HCT116 (cell line): ENCODE measurements at regions not wholly inside any gene's neighbourhood (a gene's known extent, or its start where the extent isn't known, plus 50 kb on each side); places are given as distances from the start of the nearest gene placed in this dataset.

Source experiments
- ATAC-seq: fragments of 200-7000 bp; cut with Tn5 transposase; 2 replicates; pipeline ENCODE4 v1.9.1; 2020; ENCODE audit warnings: mild to moderate bottlenecking, moderate library complexity
- BruUV-seq: library from RNA; stranded (reverse); fragments of 400-500 nt; replicated peaks from 2 replicates; lab custom pipeline; 2021; lab: Mats Ljungman, UMichigan
- CTCF ChIA-PET: fragments of 300-600 bp; sonication (Branson Sonifier 250); formaldehyde crosslinking; loops from one replicate; lab custom pipeline; 2021; ENCODE audit warnings: antibody characterized with exemption; lab: Charles Lee
- POLR2A ChIA-PET: fragments of 300-600, 350-600 bp; sonication (Branson Sonifier 250); formaldehyde crosslinking; loops from one replicate; lab custom pipeline; 2021; ENCODE audit warnings: antibody characterized with exemption; lab: Charles Lee
- RAD21 ChIA-PET, 2 experiments: fragments of 300-600 bp; sonication (Branson Sonifier 250); formaldehyde crosslinking; loops; one replicate each; lab custom pipeline; 2023; ENCODE audit warnings: low total read pairs in 2 of 2; ENCODE audit not compliant: uncharacterized antibody in 2 of 2, unreplicated experiment in 2 of 2, low non-redundant PET in 1 of 2; lab: Charles Lee
- DNase-seq: peaks from one replicate; pipeline ENCODE4 v3.0.0-alpha.2; 2010; ENCODE audit warnings: low read depth, low spot score
- H2AFZ ChIP-seq: fragments of 200-600 bp; shearing (Covaris generic), sonication (generic); 2 replicates; pipeline ENCODE4 v1.6.1; 2017; ENCODE audit warnings: low read depth, mixed run types, mixed read lengths, antibody characterized with exemption, low read length; ENCODE audit not compliant: poor library complexity, severe bottlenecking
- H3K27ac ChIP-seq: 2 replicates; pipeline ENCODE4 v1.5.1; 2012; ENCODE audit warnings: low read depth, low read length
- H3K27me3 ChIP-seq: fragments of 200-600 bp; sonication (generic); 2 replicates; pipeline ENCODE4 v1.6.1; 2016; ENCODE audit warnings: mixed run types, low read length, mixed read lengths; ENCODE audit not compliant: insufficient read depth
- H3K36me3 ChIP-seq, 2 experiments: fragments of 200-500 bp in 1 of 2; fragments of 200-600 bp in 1 of 2; sonication (Bioruptor generic) in 1 of 2; sonication (generic) in 1 of 2; 2 replicates each; pipeline versions ENCODE4 v1.5.1 to v1.6.1; 2014 to 2016; ENCODE audit warnings: low read length in 2 of 2, inconsistent platforms in 1 of 2, mixed read lengths in 1 of 2, mixed run types in 1 of 2; ENCODE audit not compliant: insufficient read depth in 2 of 2, control insufficient read depth in 1 of 2
- H3K4me1 ChIP-seq, 2 experiments: fragments of 200-600 bp in 1 of 2; sonication (generic) in 1 of 2; 2 replicates each; pipeline versions ENCODE4 v1.5.1 to v1.6.1; 2012 to 2017; ENCODE audit warnings: low read length in 2 of 2, inconsistent platforms in 1 of 2, mild to moderate bottlenecking in 1 of 2, mixed read lengths in 1 of 2, mixed run types in 1 of 2, moderate library complexity in 1 of 2; ENCODE audit not compliant: insufficient read depth in 2 of 2, control insufficient read depth in 1 of 2
- H3K4me2 ChIP-seq: fragments of 200-600 bp; sonication (generic); 2 replicates; pipeline ENCODE4 v1.6.1; 2017; ENCODE audit warnings: mixed run types, low read length, mixed read lengths
- H3K4me3 ChIP-seq, 2 experiments: fragments of 200-600 bp in 1 of 2; sonication (generic) in 1 of 2; replicated peaks in 1 of 2; 2 replicates each; pipeline ENCODE4 v1.5.1; 2011 to 2016; ENCODE audit warnings: low read length in 2 of 2, control low read depth in 1 of 2, low read depth in 1 of 2, mild to moderate bottlenecking in 1 of 2, mixed read lengths in 1 of 2, mixed run types in 1 of 2
- H3K79me2 ChIP-seq: fragments of 200-600 bp; sonication (generic); 2 replicates; pipeline ENCODE4 v1.6.1; 2017; ENCODE audit warnings: mild to moderate bottlenecking, mixed run types, low read length, moderate library complexity, mixed read lengths; ENCODE audit not compliant: insufficient read depth
- H3K9ac ChIP-seq: fragments of 200-600 bp; sonication (generic); 2 replicates; pipeline ENCODE4 v1.6.1; 2016; ENCODE audit warnings: low read length, mixed read lengths
- H3K9me2 ChIP-seq: fragments of 200-600 bp; sonication (generic), shearing (Covaris generic); 2 replicates; pipeline ENCODE4 v1.6.1; 2017; ENCODE audit warnings: mixed run types, mild to moderate bottlenecking, moderate library complexity; ENCODE audit not compliant: insufficient read depth
- H3K9me3 ChIP-seq, 2 experiments: fragments of 200-500 bp in 1 of 2; fragments of 200-600 bp in 1 of 2; sonication (Bioruptor generic) in 1 of 2; sonication (generic) in 1 of 2; 2 replicates each; pipeline ENCODE4 v1.6.1; 2014 to 2017; ENCODE audit warnings: low read length in 2 of 2, mixed read lengths in 2 of 2, inconsistent platforms in 1 of 2, low read depth in 1 of 2, mild to moderate bottlenecking in 1 of 2, mixed run types in 1 of 2, moderate library complexity in 1 of 2; ENCODE audit not compliant: control insufficient read depth in 1 of 2, insufficient read depth in 1 of 2
- H4K20me1 ChIP-seq: fragments of 200-600 bp; sonication (generic), shearing (Covaris generic); 2 replicates; pipeline ENCODE4 v1.6.1; 2017; ENCODE audit warnings: mixed run types, mild to moderate bottlenecking, moderate library complexity; ENCODE audit not compliant: insufficient read depth
- EGR1 ChIP-seq: IDR thresholded peaks from 2 replicates; pipeline ENCODE4 v1.6.1; 2012; ENCODE audit warnings: low read depth
- EZH2 ChIP-seq: fragments of 200-600 bp; sonication (generic); IDR thresholded peaks from 2 replicates; pipeline ENCODE4 v1.6.1; 2017; ENCODE audit warnings: antibody characterized with exemption, mixed run types
- EZH2phosphoT487 ChIP-seq: fragments of 200-600 bp; IDR thresholded peaks from 2 replicates; pipeline ENCODE4 v1.6.1; 2018; ENCODE audit warnings: antibody characterized with exemption, borderline replicate concordance
- POLR2AphosphoS5 ChIP-seq: IDR thresholded peaks from 2 replicates; pipeline ENCODE4 v1.6.1; 2011; ENCODE audit warnings: mild to moderate bottlenecking, low read depth, low read length, moderate library complexity
- YY1 ChIP-seq: IDR thresholded peaks from 2 replicates; pipeline ENCODE4 v1.6.1; 2011; ENCODE audit warnings: low read length, low read depth, moderate library complexity, mild to moderate bottlenecking; ENCODE audit not compliant: insufficient replicate concordance; ENCODE audit errors: extremely low read depth
- intact Hi-C: fragments of 100-400 bp; cut with micrococcal nuclease; formaldehyde crosslinking; loops from 2 replicates; pipeline ENCODE4 v1.10.0; 2022
- TF ChIP-seq, protein P1 (sequence below): IDR thresholded peaks from 2 replicates; pipeline ENCODE4 v1.6.1; 2012
- TF ChIP-seq, protein P2 (sequence below): IDR thresholded peaks from 2 replicates; pipeline ENCODE4 v1.6.1; 2011; ENCODE audit warnings: mild to moderate bottlenecking, low read length, moderate library complexity; ENCODE audit not compliant: insufficient replicate concordance; ENCODE audit errors: extremely low read depth

DNA sequence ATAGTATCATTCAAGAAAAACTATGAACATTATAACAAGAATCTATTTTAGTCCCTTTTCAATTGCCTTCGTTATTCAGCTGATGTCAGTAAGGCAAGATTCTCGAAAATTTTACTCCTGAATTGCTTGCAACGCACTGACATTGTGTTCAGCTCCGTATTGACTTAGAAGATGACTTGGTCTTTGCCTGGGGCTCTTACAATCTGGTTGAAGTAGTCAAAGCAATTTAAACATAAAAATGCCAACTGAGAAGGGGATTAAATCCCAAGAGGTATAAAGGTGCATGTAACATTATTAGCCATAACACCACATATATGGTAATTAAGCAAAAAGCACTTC, 507.1 kb downstream of the CENPC start:
- POLR2A ChIA-PET: no interaction called here
- H3K36me3 ChIP-seq: no peaks in the 10 kb centered on the region
- ATAC-seq: no peak
- intact Hi-C loops: no loop called here
- H3K4me3 ChIP-seq: no peak overlapping the region
- RAD21 ChIA-PET: no interaction called here
- H3K4me1 ChIP-seq: no peaks in the 10 kb centered on the region
- no peaks in the 10 kb centered on the region for H3K27me3 ChIP-seq
- no peak overlapping the region for H3K9ac ChIP-seq
- TF ChIP-seq EGR1 (no peak), POLR2AphosphoS5 (no peak), EZH2phosphoT487 (no peak), EZH2 (no peak), YY1 (no peak)
- TF ChIP-seq, protein P1, sequence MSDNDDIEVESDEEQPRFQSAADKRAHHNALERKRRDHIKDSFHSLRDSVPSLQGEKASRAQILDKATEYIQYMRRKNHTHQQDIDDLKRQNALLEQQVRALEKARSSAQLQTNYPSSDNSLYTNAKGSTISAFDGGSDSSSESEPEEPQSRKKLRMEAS: no peak
- TF ChIP-seq, protein P2, sequence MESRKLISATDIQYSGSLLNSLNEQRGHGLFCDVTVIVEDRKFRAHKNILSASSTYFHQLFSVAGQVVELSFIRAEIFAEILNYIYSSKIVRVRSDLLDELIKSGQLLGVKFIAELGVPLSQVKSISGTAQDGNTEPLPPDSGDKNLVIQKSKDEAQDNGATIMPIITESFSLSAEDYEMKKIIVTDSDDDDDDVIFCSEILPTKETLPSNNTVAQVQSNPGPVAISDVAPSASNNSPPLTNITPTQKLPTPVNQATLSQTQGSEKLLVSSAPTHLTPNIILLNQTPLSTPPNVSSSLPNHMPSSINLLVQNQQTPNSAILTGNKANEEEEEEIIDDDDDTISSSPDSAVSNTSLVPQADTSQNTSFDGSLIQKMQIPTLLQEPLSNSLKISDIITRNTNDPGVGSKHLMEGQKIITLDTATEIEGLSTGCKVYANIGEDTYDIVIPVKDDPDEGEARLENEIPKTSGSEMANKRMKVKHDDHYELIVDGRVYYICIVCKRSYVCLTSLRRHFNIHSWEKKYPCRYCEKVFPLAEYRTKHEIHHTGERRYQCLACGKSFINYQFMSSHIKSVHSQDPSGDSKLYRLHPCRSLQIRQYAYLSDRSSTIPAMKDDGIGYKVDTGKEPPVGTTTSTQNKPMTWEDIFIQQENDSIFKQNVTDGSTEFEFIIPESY: no peak
- H3K79me2 ChIP-seq: no peaks in the 10 kb centered on the region
- H3K9me2 ChIP-seq: no peaks in the 10 kb centered on the region
- CTCF ChIA-PET: no interaction called here
- no peak overlapping the region for H3K4me2 ChIP-seq
- no peak overlapping the region for H3K27ac ChIP-seq
- no peak for DNase-seq
- BruUV-seq: no TSS peak
- H3K9me3 ChIP-seq: peaks cover 5 to 12% of the 10 kb centered on the region in 2 experiments; a peak in 3 of 4 replicates
- H4K20me1 ChIP-seq: no peaks in the 10 kb centered on the region
- no peak overlapping the region for H2AFZ ChIP-seq
